ENCODE measurements at regions not wholly inside any gene's neighbourhood (a gene's known extent, or its start where the extent isn't known, plus 50 kb on each side); places are given as distances from the start of the nearest gene placed in this dataset.

- TF ChIP-seq CTCF (IDR thresholded peaks at IDR 0.05) (no peak), POLR2A (IDR thresholded peaks at IDR 0.05) (no peak), POLR2AphosphoS5 (IDR thresholded peaks at IDR 0.05) (no peak)
Observed at GRCh38 chr5:42242210-42242609, 181.0 kb upstream of the GHR start.
